ENCODE measurements at regions not wholly inside any gene's neighbourhood (a gene's known extent, or its start where the extent isn't known, plus 50 kb on each side); places are given as distances from the start of the nearest gene placed in this dataset.

GRCh38 chr14:59090572-59090971, 97.9 kb upstream of the DAAM1 start:
- TF ChIP-seq POLR2A (IDR thresholded peaks at IDR 0.05; ENCODE audit: low read depth, low read length) (no peak), POLR2AphosphoS5 (IDR thresholded peaks at IDR 0.05; ENCODE audit: low read depth, low read length) (no peak)
